Calu3 (cell line): ENCODE measurements at regions not wholly inside any gene's neighbourhood (a gene's known extent, or its start where the extent isn't known, plus 50 kb on each side); places are given as distances from the start of the nearest gene placed in this dataset.

Source experiments
- BruUV-seq: library from RNA; stranded (reverse); fragments of 400-500 nt; replicated peaks from 2 replicates; lab custom pipeline; 2021; lab: Mats Ljungman, UMichigan
- CTCF ChIA-PET: fragments of 300-600 bp; sonication (Branson Sonifier 250); formaldehyde crosslinking; loops from one replicate; lab custom pipeline; 2022; ENCODE audit warnings: antibody characterized with exemption; lab: Charles Lee
- DNase-seq: peaks from one replicate; pipeline ENCODE4 v3.0.0; 2022
- H3K27ac Mint-ChIP-seq: one replicate; pipeline ENCODE4 v1.8.0; 2022; ENCODE audit warnings: mixed read lengths; ENCODE audit not compliant: unreplicated experiment
- H3K27me3 Mint-ChIP-seq: one replicate; pipeline ENCODE4 v1.8.0; 2022; ENCODE audit warnings: mixed read lengths; ENCODE audit not compliant: unreplicated experiment
- H3K36me3 Mint-ChIP-seq: one replicate; pipeline ENCODE4 v1.8.0; 2022; ENCODE audit warnings: mild to moderate bottlenecking, moderate library complexity, mixed read lengths; ENCODE audit not compliant: insufficient read depth, unreplicated experiment
- H3K4me1 Mint-ChIP-seq: one replicate; pipeline ENCODE4 v1.8.0; 2022; ENCODE audit warnings: mild to moderate bottlenecking, low read depth, mixed read lengths; ENCODE audit not compliant: unreplicated experiment
- H3K4me3 Mint-ChIP-seq: one replicate; pipeline ENCODE4 v1.8.0; 2022; ENCODE audit warnings: mild to moderate bottlenecking, low read depth, moderate library complexity, mixed read lengths; ENCODE audit not compliant: unreplicated experiment
- H3K9me3 Mint-ChIP-seq: one replicate; pipeline ENCODE4 v1.8.0; 2022; ENCODE audit warnings: low read depth, mixed read lengths; ENCODE audit not compliant: unreplicated experiment
- CTCF ChIP-seq: fragments of 200-600 bp; IDR thresholded peaks from one replicate; pipeline ENCODE4 v1.8.0; 2022; ENCODE audit warnings: antibody characterized with exemption; ENCODE audit not compliant: unreplicated experiment
- intact Hi-C: fragments of 100-400 bp; cut with micrococcal nuclease; formaldehyde crosslinking; loops from one replicate; pipeline ENCODE4 v1.10.0; 2022; ENCODE audit not compliant: unreplicated experiment

GRCh38 chr1:163874070-163874469, 552.3 kb downstream of the NUF2 start:
- Mint-ChIP-seq H3K27ac (no peak overlapping the region), H3K27me3 (no peaks in the 10 kb centered on the region), H3K4me3 (no peak overlapping the region), H3K4me1 (peaks cover 9% of the 10 kb centered on the region), H3K36me3 (no peaks in the 10 kb centered on the region), H3K9me3 (peaks cover 4% of the 10 kb centered on the region)
- TF ChIP-seq CTCF: no peak
- CTCF ChIA-PET: no interaction called here
- DNase-seq: no peak
- intact Hi-C loops: no loop called here
- no TSS peak for BruUV-seq

- peaks cover 9% of the 10 kb centered on the region for H3K4me1 Mint-ChIP-seq
- H3K4me3 Mint-ChIP-seq: no peak overlapping the region
- intact Hi-C loops: no loop called here
- DNase-seq: no peak
- peaks cover 4% of the 10 kb centered on the region for H3K9me3 Mint-ChIP-seq
- no peaks in the 10 kb centered on the region for H3K36me3 Mint-ChIP-seq
- H3K27me3 Mint-ChIP-seq: no peaks in the 10 kb centered on the region
- no peak for TF ChIP-seq CTCF
- no TSS peak for BruUV-seq
- CTCF ChIA-PET: no interaction called here
- no peak overlapping the region for H3K27ac Mint-ChIP-seq
These were observed 553.6 kb downstream of the NUF2 start for GRCh38 chr1:163875200-163875926.

- H3K4me1 Mint-ChIP-seq: peaks cover 9% of the 10 kb centered on the region
- H3K36me3 Mint-ChIP-seq: no peaks in the 10 kb centered on the region
- no peak overlapping the region for H3K4me3 Mint-ChIP-seq
- H3K27ac Mint-ChIP-seq: no peak overlapping the region
- H3K9me3 Mint-ChIP-seq: peaks cover 4% of the 10 kb centered on the region
- BruUV-seq: no TSS peak
- no peak for TF ChIP-seq CTCF
- no peak for DNase-seq
- CTCF ChIA-PET: no interaction called here
- intact Hi-C loops: no loop called here
- no peaks in the 10 kb centered on the region for H3K27me3 Mint-ChIP-seq
These were observed 554.2 kb downstream of the NUF2 start for GRCh38 chr1:163875927-163876320.

GRCh38 chr1:163876546-163876945, 554.8 kb downstream of the NUF2 start:
- no peak for DNase-seq
- Mint-ChIP-seq H3K27ac (no peak overlapping the region), H3K4me1 (peaks cover 9% of the 10 kb centered on the region), H3K27me3 (no peaks in the 10 kb centered on the region), H3K4me3 (no peak overlapping the region), H3K36me3 (no peaks in the 10 kb centered on the region), H3K9me3 (peaks cover 4% of the 10 kb centered on the region)
- no peak for TF ChIP-seq CTCF
- CTCF ChIA-PET: interaction anchor here (1.1 kb wide), 1 partner anchor 8 kb away, joined by 5 read pairs; no protein-coding TSS in a partner anchor
- intact Hi-C loops: no loop called here
- BruUV-seq: no TSS peak
